ENCODE measurements at regions not wholly inside any gene's neighbourhood (a gene's known extent, or its start where the extent isn't known, plus 50 kb on each side); places are given as distances from the start of the nearest gene placed in this dataset.

- no peak for TF ChIP-seq POLR2AphosphoS5 (IDR thresholded peaks at IDR 0.05)
- TF ChIP-seq POLR2A (IDR thresholded peaks at IDR 0.05; ENCODE audit: low read depth): no peak
- no peak for TF ChIP-seq CTCF (IDR thresholded peaks at IDR 0.05)
These were observed 290.4 kb downstream of the ABCC12 start for GRCh38 chr16:47865337-47865855.

Data from esophagus muscularis mucosa (tissue), 3 donors.